GM21515 (cell line): ENCODE measurements at regions not wholly inside any gene's neighbourhood (a gene's known extent, or its start where the extent isn't known, plus 50 kb on each side); places are given as distances from the start of the nearest gene placed in this dataset.
"Not testable (repeated sequence)": the region's sequence is repeated elsewhere in the genome, so short reads cannot be mapped to it uniquely, and the experiment has no call there.

Source experiments
- ATAC-seq: cut with Tn5 transposase; IDR thresholded peaks from one replicate; pipeline ENCODE4 v1.9.1; 2021; ENCODE audit not compliant: unreplicated experiment

DNA sequence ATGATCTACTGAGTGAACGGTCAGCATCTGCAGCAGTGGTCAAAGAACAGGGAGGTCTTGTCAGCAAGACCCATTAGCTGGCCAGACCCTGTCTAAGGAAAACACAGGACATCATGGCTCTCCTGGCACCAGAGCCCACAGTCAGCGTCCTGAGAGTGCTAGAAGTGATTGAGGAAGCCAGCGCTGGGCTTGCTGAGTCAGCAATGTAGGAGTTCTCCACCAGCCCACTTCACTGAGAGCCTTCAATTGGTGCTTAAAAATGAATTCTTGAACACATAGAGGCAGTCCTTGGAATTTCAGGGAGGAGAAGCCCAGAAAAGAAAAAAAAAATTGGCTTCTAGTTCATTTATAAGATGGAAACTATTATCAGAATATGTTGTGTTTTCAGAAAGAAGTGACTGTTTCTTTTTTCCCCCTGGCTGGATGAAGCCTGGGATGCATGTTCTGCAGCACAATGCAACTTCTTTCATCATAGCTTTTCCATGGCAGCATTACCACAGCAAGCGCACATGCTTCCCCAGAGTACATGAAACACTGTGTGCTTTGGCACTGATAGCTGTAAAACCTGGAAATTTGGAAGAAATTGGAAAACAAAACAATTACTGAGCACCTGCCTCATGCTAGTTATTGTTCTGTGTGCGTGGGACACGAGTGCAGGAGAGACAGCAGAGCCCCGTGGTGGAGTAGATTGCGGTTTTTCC is 899.9 kb downstream of the C6orf118 start:
- no peak for ATAC-seq

DNA sequence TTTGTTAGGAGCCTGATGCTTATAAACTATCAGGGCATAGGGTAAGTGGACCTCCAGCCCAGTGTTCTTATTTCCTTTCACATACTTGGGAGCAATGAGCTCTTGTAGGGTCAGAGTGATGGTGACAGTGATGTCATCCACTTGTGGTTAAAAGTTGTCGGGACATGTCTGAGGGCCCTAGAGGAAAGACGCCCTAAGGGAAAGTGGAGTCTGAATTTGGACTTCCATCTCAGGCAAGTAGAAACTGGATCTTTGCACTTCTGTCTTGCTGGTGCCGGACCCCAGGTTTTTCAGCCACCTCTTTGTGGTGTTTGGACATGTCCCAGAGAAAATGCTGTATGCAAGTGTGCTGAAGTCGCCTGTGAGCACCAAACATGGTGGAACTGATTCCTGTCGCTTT is 900.5 kb downstream of the C6orf118 start:
- no peak for ATAC-seq

DNA sequence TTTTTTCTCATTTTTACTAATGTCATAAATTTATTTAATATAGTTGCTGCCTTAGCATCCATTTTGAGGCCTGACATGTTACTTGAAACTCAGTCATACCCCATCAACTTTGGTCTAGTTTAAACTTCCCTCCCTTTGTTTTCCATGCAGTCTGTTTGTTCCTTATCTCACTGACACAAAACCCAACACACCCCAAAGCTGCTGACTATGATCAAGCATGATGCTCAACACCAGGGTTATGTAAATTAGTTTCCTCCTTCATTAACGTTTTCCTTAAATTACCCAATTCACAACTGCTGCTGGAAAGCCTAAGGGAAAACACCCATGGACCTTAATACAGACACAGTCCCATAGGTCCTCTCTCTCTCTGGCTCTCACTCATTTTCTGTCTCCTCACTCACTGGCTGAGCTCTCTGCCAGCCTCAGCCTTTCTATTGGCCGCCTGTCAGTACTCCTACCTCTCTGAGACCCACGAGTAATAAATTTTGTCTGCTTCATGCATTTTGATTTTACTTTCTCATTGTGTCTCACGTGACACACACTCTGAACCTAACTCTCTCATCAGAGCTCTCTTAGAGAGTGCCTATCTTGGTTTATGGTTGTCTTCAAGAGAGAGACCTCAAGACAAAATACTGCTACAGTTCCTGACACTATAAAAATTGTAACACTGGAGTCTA is 904.5 kb downstream of the C6orf118 start:
- ATAC-seq = no peak

DNA sequence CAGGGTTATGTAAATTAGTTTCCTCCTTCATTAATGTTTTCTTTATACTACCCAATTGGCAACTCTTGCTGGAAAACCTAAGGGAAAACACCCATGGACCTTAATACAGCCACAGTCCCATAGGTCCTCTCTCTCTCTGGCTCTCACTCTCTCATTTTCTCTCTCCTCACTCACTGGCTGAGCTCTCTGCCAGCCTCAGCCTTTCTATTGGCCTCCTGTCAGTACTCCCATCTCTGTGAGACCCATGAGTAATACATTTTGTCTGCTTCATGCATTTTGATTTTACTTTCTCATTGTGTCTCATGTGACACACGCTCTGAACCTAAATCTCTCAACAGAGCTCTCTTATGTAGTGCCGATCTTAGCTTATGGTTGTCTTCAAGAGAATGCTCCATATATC is 907.5 kb downstream of the C6orf118 start:
- ATAC-seq = no peak

DNA sequence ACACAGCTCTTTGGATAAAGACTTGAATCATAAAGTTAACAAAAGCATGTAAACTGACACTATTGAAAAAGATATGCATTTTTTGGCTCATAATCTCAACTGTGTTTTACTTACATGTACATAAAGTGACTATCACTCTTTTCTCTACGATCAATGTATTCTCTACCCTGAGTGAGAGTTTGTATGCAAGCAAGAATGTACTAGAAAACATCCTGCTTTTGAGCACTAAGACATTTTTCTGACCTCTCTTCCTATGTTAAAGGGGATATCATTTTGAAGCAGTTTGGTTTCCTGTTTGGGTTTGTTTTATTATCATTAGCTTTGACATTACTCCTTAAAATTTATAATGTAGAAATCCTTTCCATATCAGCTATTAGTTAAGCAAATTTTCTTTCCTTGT is 910.8 kb downstream of the C6orf118 start:
- no peak for ATAC-seq

DNA sequence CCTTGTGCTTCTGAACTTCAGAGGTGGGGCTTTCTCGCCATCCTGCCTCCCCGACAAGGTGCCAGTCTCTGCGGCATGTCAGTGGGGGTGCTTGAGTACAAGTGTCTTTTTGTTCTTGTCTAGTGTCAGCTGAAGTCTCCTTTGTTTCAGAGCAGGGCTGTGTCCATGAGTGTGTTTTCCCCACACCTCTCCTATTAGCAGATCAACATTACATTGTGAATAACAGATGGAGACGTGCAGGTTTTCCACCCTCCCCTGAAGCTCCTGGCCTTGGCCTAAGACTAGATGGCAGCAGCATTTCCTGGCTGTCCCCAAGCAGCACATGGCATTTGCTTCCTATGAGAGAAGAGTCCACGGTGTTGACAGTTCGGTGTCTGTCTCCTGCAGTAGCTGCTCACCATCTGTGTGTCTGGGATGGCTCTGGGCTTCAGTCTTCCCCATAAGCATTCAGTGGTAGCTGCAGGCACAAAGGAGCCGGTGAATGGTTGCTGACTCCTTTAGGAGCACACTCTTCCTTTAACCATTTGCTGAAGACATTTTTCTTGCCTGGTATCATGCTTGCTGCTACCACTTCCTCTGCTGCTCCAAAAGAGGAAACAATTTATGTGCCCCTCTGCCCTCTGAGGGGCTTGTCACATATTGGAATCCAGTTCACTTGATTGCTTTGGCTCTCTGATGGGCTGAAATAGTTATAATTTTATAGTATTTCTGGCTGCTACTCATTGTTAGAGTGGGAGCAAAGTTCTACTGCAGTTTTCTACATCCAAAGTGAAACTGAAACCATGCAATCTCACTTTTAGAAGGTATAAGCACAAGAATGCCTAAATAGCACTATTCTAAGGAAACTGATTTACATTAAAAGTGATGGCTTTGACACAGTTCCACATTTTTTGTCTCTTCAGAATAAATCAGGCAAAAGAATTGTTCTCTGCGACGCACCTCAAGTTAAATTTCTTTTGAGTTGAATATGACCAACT is 913.0 kb downstream of the C6orf118 start:
- no peak for ATAC-seq

DNA sequence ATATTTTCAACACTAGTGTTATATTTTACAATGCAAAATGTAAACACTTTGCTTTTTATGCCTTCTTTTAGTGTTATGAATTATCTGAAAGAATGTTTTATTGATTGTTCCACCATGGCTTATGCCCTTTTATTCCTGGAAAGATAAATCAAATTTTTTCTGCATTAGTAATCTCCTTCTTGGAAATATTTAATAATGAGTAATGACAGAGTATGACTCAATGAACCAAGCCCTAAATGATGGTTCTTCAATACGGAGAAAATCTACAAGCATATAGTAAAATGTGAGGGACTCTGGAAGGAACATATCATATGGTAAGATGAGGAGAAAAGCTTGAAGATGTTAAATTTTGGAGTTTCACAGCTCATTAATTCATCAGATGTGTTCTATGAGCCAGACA is 929.6 kb downstream of the C6orf118 start:
- ATAC-seq = no peak

DNA sequence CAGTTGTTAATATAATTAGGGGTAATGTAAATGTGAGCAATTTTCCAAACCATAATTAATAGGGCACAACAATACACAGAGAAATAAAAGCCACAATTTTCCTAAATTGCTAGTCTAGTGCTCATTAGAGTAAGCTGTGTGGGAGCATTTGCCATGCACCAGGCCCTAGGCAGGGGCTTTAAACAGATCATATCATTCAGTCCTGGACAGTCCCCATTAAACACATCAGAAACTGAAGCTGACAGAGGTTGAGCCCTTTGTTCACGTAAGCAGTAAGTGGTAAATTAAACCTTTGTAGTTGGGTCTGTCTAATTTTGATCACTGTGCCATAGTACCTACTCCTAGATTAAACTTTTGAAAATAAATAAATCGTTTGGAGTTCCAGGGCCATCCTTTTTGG is 931.1 kb downstream of the C6orf118 start:
- ATAC-seq = no peak

DNA sequence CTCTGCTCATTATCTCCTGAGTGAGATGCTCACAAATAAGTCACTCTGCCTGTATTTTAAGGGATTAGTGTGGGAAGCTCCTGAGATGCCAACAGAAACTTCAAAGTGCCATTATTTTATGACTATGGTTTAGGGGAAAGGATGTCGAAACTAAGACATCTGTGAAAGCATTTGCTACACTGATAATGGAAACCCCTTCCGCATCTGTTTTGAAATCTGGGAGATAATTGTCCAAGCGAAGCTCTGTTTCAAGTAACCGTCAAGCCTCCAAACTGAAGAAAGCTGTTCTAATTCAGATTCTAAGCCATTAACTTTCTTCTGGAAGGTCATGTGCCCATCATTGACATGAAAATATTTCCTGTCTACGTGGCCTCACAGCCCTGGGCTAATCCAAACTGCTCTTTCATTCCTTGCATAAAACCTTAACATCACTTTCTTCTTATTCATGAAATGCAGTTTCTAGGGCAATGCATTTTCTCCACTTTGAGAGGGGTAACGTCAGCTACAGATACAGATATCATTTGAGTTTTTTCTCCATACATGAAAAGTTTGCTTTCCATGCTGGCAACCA is 932.0 kb downstream of the C6orf118 start:
- ATAC-seq = no peak

DNA sequence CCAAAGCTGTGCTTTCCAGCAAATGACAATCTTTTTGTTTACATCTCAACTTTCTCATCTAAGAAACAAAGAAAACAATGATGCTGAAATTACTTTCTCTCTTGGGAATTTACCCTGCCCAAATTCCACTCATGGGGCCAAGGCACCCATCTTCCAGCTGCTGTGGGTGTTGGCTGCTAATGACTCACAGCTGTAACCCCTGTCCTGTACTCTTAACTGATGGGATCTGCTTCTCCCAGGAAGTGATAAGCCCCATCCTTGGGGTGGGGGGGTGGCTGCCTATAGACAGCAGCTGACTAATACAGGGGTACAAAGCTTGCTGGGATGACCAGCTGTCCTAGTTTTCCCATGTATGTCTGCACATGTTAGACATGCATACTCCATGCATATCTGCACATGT is 938.6 kb downstream of the C6orf118 start:
- ATAC-seq = no peak

DNA sequence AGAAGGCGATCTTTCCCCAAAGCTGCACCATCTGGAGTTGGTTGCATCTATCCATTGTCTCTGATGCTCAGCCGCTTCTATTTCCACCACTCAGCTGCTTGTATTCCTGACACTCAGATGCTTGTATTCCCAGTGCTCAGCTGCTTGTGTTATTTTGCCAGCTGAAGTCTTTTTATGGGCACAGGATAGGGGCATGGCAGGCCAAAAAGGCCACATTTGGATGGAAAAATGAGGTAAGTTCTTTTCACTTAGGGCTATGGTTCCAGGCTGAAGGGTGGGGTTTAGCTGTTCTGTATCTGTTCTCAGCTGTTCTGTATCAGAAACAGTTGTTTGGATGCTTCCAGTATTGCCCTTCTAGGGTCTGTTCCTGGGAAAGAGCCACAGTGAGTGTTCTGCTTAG is 944.9 kb downstream of the QKI start:
- ATAC-seq = no peak

DNA sequence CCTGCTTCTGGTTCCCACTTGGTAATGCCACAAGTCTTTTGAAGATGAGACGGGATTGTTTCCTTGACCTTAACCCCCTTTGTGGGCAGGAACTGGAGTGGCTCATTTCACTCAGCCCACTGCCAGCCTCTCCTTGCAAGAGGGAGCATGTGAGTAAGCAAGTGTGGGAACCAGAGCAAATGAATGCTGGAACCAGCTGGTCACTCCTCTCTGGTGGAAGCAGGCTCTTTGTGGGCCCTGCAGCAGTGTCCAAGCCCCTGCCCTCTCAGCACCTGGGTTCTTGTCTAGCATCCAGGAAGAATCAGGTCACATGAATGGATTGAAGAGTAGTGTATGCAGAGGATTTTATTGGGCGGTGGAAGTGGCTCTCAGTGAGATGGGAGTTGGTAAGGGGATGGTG is 944.5 kb downstream of the QKI start:
- no peak for ATAC-seq

DNA sequence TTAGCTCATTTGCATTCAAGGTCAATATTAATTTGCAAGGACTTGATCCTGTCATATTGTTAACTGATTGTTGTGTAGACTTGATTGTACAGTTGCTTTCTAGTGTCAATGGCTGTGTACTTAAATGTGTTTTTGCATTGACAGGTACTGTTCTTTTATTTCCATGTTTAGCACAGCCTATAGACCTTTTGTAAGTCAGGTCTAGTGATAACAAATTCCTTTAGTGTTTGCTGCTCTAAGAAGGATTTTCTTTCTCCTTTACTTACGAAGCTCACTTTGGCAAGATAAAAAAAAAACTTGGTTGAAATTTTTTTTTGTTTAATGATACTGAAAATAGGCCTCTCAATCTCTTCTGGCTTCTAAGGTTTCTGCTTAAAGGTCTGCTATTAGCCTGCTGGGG is 942.3 kb downstream of the QKI start:
- ATAC-seq = no peak

DNA sequence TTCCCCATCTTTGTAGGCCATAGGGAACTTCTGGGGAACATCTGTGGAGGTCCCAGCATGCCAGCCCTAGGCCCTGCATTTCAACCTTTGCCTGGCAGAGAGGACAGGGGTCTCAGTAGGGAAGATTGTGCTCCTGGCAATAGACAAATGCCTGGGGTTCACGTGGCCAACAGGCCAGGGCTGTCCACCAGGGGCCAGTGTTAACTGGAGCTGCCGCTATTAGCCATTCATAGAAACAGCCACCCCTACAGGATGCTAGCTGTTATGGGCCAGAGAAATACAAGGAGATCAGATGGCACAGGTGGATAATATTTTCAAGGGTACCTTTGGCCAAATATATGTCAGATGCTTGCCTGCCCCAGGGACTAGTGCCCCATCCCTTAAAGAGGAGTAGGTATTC is 932.9 kb downstream of the QKI start:
- ATAC-seq = no peak

DNA sequence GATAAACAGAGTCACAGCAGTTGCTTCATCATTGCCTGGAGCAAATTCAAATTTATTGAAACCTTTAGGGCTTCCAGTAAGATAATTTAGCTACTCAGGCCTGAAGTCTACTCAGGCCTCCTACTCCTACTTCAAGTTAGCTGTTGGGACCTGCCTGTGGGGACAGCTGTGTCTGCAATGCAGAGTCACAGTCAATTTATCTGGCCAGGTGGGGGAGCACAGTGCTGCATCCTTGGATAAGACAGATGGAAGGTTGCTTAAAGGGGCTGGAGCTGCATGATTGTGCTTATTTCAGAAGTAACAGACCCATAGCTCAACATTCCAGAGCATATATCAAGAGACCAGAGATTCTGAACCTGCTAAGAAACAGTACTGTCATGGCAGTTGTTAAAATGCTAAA is 932.1 kb downstream of the QKI start:
- no peak for ATAC-seq

DNA sequence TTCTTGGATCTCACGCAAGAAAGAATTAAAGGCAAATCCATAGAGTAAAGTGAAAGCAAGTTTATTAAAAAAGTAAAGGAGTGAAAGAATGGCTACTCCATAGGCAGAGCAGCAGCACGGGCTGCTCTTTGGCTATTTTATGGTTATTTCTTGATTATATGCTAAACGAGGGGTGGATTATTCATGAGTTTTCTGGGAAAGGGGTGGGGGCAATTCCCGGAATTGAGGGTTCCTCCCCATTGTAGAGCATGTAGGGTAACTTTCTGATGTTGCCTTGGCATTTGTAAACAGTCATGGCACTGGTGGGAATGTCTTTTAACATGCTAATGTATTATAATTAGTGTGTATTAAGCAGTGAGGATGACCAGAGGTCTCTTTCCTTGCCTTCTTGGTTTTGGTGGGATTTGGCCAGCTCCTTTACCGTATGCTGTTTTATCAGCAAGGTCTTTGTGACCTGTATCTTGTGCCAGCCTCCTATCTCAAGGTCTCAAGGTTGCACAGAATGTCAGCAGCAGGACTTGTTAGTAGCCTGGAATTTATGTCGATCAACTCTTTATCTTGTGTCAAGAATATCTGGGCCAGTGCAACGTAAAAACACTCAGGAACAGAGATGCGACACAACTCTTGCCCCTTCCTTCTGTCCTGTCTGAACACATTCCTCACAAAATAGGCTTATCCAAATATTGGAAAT is 931.4 kb downstream of the QKI start:
- no peak for ATAC-seq

DNA sequence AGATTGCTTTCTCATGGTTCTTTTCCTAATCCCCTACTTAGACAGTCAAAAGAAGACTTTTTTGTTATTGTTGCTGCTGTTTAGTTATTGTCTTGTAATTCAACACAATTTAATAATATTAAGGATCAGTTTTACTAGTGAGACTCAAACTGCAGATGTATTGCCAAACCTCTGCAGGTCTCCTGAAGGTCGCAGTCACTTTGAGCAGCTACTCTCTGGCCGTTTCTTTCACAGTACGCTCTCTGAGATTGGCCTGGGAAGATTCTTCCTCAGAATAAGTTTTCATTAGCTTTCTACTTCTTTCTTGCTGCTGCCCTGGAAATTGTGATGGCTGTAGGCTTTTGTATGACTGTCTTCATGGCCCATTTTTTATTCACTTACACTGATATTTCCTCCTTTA is 930.8 kb downstream of the QKI start:
- no peak for ATAC-seq

DNA sequence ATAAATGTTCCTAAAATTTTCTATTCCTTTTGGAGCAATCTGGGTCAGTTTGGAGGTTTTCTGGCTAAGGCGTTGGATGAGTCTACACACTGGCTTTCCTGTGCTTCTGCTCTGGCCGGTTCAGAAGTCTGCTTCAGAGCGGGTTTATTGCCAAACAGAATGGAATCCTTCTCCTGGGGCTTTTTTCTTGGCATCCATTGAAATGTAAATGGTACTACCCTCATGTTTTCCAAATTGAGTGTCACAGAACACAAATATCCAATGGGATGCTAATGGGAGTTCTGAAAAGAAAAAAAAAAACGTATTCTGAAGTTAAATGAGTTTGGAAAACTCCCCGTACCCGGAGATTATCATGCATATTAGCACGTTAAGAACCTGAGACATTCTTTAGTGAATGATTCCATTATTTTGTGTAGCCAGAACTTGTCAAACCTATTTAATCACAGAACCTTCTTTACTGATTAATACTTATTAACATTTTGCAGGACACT is 930.3 kb downstream of the QKI start:
- ATAC-seq = no peak

DNA sequence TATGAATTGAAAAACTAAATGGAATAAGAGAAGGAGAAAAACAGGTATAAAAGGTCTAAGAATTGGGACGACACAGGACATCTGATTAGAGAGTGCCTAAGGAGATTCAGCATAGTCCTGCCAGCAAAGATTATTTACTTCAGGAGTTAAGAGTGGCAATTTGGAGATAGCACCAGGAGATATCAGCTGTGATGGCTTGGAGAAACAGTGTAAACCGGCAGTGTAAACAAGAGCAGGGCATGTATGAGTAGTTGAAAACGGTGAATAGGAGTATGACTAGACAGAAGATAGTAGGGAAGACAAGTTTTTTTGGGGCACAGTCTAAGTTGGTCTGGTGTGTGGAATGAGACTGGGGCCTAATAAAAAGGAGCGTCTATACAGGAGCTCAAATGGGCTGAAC is 924.9 kb downstream of the QKI start:
- not testable (repeated sequence) for ATAC-seq

DNA sequence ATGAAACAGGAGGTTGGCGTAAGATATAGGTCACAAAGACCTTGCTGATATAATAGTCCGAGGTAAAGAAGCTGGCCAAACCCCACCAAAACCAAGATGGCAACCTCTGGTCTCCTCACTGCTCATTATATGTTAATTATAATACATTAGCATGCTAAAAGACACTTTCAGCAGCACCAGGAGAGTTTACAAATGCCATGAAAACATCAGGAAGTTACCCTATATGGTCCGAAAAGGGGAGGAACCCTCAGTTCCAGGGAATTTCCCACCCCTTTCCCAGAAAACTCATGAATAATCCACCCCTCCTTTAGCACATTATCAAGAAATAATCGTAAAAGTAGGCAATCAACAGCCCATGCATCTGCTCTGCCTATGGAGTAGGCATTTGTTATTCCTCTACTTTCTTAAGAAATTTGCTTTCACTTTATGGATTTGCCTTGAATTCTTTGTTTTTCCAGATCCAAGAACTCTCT is 923.4 kb downstream of the QKI start:
- no peak for ATAC-seq
